ENCODE measurements at regions not wholly inside any gene's neighbourhood (a gene's known extent, or its start where the extent isn't known, plus 50 kb on each side); places are given as distances from the start of the nearest gene placed in this dataset.

DNA sequence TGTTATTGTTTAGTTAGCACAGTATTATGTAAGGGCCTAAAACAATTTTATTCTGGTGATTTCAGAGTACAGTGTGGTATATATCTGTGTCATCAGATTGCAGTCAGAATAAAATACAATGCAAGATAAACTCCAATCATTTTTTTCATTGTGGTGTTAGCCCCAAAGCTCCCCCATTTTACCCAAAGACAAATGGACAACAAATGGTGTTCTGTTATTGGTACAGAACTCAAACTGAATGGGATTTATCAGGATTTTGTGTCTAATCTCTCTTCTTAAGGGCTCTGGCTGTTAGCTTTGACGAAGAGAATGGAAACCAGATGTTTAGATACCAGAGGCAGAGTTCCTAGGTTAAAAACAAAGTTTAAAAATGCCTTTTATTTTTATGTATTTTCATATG, 163.1 kb upstream of the USP25 start:
- Mint-ChIP-seq H3K27me3 (ENCODE audit: low read depth, unreplicated experiment) (peaks cover 15% of the 10 kb centered on the region), H3K27ac (ENCODE audit: unreplicated experiment) (no peak overlapping the region), H3K4me3 (ENCODE audit: unreplicated experiment) (no peak overlapping the region), H3K36me3 (ENCODE audit: low read depth, unreplicated experiment) (no peaks in the 10 kb centered on the region), H3K4me1 (ENCODE audit: low read depth, unreplicated experiment) (no peaks in the 10 kb centered on the region), H3K9me3 (ENCODE audit: unreplicated experiment) (no peaks in the 10 kb centered on the region)
- Histone ChIP-seq H4K20me1 (ENCODE audit: insufficient read depth, low read length) (no peaks in the 10 kb centered on the region), H3K27me3 (ENCODE audit: insufficient read depth, low read length) (no peaks in the 10 kb centered on the region), H3K4me2 (ENCODE audit: low read length) (no peak overlapping the region), H3K9me3 (ENCODE audit: insufficient read depth, low read depth, low read length) (no peaks in the 10 kb centered on the region), H3K79me2 (ENCODE audit: insufficient read depth, low read length) (no peaks in the 10 kb centered on the region), H3K36me3 (ENCODE audit: insufficient read depth, low read length) (no peaks in the 10 kb centered on the region), H3K4me1 (ENCODE audit: insufficient read depth, low read length) (no peaks in the 10 kb centered on the region), H3K27ac (ENCODE audit: low read depth, low read length) (no peak overlapping the region), H3K9ac (ENCODE audit: low read length) (no peak overlapping the region), H2AFZ (ENCODE audit: low read depth, low read length) (no peak overlapping the region), H3K4me3 (ENCODE audit: insufficient read depth, low read depth, low read length) (no peak overlapping the region)
- no peak for DNase-seq (ENCODE audit: low read depth)
- no peak for TF ChIP-seq EZH2 (IDR thresholded peaks at IDR 0.05; ENCODE audit: insufficient read depth, low read length)
- TF ChIP-seq, protein P1, sequence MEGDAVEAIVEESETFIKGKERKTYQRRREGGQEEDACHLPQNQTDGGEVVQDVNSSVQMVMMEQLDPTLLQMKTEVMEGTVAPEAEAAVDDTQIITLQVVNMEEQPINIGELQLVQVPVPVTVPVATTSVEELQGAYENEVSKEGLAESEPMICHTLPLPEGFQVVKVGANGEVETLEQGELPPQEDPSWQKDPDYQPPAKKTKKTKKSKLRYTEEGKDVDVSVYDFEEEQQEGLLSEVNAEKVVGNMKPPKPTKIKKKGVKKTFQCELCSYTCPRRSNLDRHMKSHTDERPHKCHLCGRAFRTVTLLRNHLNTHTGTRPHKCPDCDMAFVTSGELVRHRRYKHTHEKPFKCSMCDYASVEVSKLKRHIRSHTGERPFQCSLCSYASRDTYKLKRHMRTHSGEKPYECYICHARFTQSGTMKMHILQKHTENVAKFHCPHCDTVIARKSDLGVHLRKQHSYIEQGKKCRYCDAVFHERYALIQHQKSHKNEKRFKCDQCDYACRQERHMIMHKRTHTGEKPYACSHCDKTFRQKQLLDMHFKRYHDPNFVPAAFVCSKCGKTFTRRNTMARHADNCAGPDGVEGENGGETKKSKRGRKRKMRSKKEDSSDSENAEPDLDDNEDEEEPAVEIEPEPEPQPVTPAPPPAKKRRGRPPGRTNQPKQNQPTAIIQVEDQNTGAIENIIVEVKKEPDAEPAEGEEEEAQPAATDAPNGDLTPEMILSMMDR (IDR thresholded peaks at IDR 0.05; ENCODE audit: insufficient read depth, low read depth, low read length): no peak
- no peak for FAIRE-seq

DNA sequence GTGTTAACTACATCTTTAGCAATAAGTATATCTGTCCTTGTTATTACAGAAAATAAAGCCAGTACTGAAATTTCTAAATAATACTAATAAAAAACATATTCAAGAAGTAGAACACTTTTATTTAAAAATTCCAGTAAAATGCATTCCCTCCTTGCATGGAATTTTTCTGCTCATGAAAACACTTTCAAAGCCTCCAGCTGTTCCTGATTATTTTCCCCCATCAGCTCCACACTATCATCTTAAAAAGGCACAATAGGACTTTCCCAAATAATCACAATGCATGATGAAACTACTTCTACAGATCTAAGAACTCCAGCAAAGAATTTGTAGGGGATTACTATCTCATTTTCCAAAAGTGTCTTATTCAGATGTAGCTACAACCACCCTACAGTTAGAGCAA, 162.6 kb upstream of the USP25 start:
- no peak overlapping the region for H3K27ac Mint-ChIP-seq (ENCODE audit: unreplicated experiment)

DNA sequence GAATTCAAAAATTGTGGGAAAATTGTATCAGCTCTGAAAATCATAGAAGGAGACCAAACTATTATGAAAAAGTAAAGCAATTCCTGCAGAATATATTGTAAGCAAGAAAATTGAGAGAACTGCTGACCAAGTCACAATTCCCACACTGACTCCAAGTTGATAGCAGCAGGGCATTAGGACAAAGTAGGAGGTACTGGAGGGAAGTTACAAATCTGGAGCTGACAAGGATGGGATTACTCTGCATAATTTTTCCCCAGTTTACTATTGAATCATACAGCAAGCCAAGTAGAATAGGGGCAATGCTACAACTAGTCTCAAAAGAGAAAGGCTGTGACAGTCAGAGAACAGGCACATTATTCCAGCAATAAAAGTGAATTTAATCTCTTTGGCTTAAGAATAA, 161.3 kb upstream of the USP25 start:
- H3K36me3 ChIP-seq (ENCODE audit: insufficient read depth, low read length): no peaks in the 10 kb centered on the region
- H3K4me1 ChIP-seq (ENCODE audit: insufficient read depth, low read length): no peaks in the 10 kb centered on the region
- H3K9me3 ChIP-seq (ENCODE audit: insufficient read depth, low read depth, low read length): no peaks in the 10 kb centered on the region
- H3K27me3 ChIP-seq (ENCODE audit: insufficient read depth, low read length): no peaks in the 10 kb centered on the region
- no peak for FAIRE-seq
- TF ChIP-seq EZH2 (IDR thresholded peaks at IDR 0.05; ENCODE audit: insufficient read depth, low read length): no peak
- TF ChIP-seq, protein P1 (IDR thresholded peaks at IDR 0.05; ENCODE audit: insufficient read depth, low read depth, low read length): no peak
- H3K4me3 ChIP-seq (ENCODE audit: insufficient read depth, low read depth, low read length): no peak overlapping the region
- H2AFZ ChIP-seq (ENCODE audit: low read depth, low read length): no peak overlapping the region
- no peak overlapping the region for H3K27ac ChIP-seq (ENCODE audit: low read depth, low read length)
- H3K4me1 Mint-ChIP-seq (ENCODE audit: low read depth, unreplicated experiment): no peaks in the 10 kb centered on the region
- no peak for DNase-seq (ENCODE audit: low read depth)
- peaks cover 7% of the 10 kb centered on the region for H3K27me3 Mint-ChIP-seq (ENCODE audit: low read depth, unreplicated experiment)
- H3K79me2 ChIP-seq (ENCODE audit: insufficient read depth, low read length): no peaks in the 10 kb centered on the region
- no peaks in the 10 kb centered on the region for H4K20me1 ChIP-seq (ENCODE audit: insufficient read depth, low read length)
- no peak overlapping the region for H3K4me2 ChIP-seq (ENCODE audit: low read length)
- H3K9me3 Mint-ChIP-seq (ENCODE audit: unreplicated experiment): no peaks in the 10 kb centered on the region
- no peak overlapping the region for H3K9ac ChIP-seq (ENCODE audit: low read length)
- H3K27ac Mint-ChIP-seq (ENCODE audit: unreplicated experiment): no peak overlapping the region
- H3K36me3 Mint-ChIP-seq (ENCODE audit: low read depth, unreplicated experiment): no peaks in the 10 kb centered on the region
- H3K4me3 Mint-ChIP-seq (ENCODE audit: unreplicated experiment): no peak overlapping the region

More for the DNA sequence above, 162.6 kb upstream of the USP25 start:
- Histone ChIP-seq H3K27me3 (ENCODE audit: insufficient read depth, low read length) (no peaks in the 10 kb centered on the region), H2AFZ (ENCODE audit: low read depth, low read length) (no peak overlapping the region), H4K20me1 (ENCODE audit: insufficient read depth, low read length) (no peaks in the 10 kb centered on the region), H3K9ac (ENCODE audit: low read length) (no peak overlapping the region), H3K79me2 (ENCODE audit: insufficient read depth, low read length) (no peaks in the 10 kb centered on the region), H3K27ac (ENCODE audit: low read depth, low read length) (no peak overlapping the region), H3K4me3 (ENCODE audit: insufficient read depth, low read depth, low read length) (no peak overlapping the region), H3K9me3 (ENCODE audit: insufficient read depth, low read depth, low read length) (no peaks in the 10 kb centered on the region), H3K4me2 (ENCODE audit: low read length) (no peak overlapping the region), H3K4me1 (ENCODE audit: insufficient read depth, low read length) (no peaks in the 10 kb centered on the region), H3K36me3 (ENCODE audit: insufficient read depth, low read length) (no peaks in the 10 kb centered on the region)
- H3K9me3 Mint-ChIP-seq (ENCODE audit: unreplicated experiment): no peaks in the 10 kb centered on the region
- H3K36me3 Mint-ChIP-seq (ENCODE audit: low read depth, unreplicated experiment): no peaks in the 10 kb centered on the region
- no peak for FAIRE-seq
- no peaks in the 10 kb centered on the region for H3K4me1 Mint-ChIP-seq (ENCODE audit: low read depth, unreplicated experiment)
- no peak overlapping the region for H3K4me3 Mint-ChIP-seq (ENCODE audit: unreplicated experiment)
- no peak for DNase-seq (ENCODE audit: low read depth)
- peaks cover 15% of the 10 kb centered on the region for H3K27me3 Mint-ChIP-seq (ENCODE audit: low read depth, unreplicated experiment)
- TF ChIP-seq, protein P1 (IDR thresholded peaks at IDR 0.05; ENCODE audit: insufficient read depth, low read depth, low read length): no peak
- TF ChIP-seq EZH2 (IDR thresholded peaks at IDR 0.05; ENCODE audit: insufficient read depth, low read length): no peak

Data from astrocyte (in vitro differentiated cells and primary cell).